GM12878 (cell line): ENCODE measurements at regions not wholly inside any gene's neighbourhood (a gene's known extent, or its start where the extent isn't known, plus 50 kb on each side); places are given as distances from the start of the nearest gene placed in this dataset.

Experiments
- ATAC-seq: fragments of 200-7000 bp; cut with Tn5 transposase; 3 replicates; pipeline ENCODE4 v1.9.1; 2020; ENCODE audit warnings: mild to moderate bottlenecking, moderate library complexity
- BruUV-seq: library from RNA; stranded (reverse); fragments of 400-500 nt; replicated peaks from 2 replicates; lab custom pipeline; 2021; lab: Mats Ljungman, UMichigan
- CTCF ChIA-PET: fragments of 300-600 bp; sonication (Branson Sonifier 250); formaldehyde crosslinking; extraction: SDS; loops from one replicate; lab custom pipeline; 2021; ENCODE audit warnings: inconsistent platforms; lab: Yijun Ruan, JAX
- POLR2A ChIA-PET: fragments of 350-600 bp; formaldehyde crosslinking; extraction: SDS; loops from one replicate; lab custom pipeline; 2021; ENCODE audit warnings: inconsistent platforms; lab: Charles Lee
- RAD21 ChIA-PET: fragments of 300-600 bp; sonication (Branson Sonifier 250); formaldehyde crosslinking; loops from one replicate; lab custom pipeline; 2023; ENCODE audit warnings: antibody characterized with exemption; ENCODE audit not compliant: unreplicated experiment; lab: Charles Lee
- SMC1A ChIA-PET: fragments of 300-600 bp; sonication (Branson Sonifier 250); formaldehyde crosslinking; loops from one replicate; lab custom pipeline; 2023; ENCODE audit not compliant: unreplicated experiment, uncharacterized antibody; lab: Charles Lee
- DNase-seq: peaks from one replicate; pipeline ENCODE4 v3.0.0-alpha.2; 2011; ENCODE audit warnings: low read depth, low spot score
- FAIRE-seq: peaks from 3 replicates; lab custom pipeline; 2011; peaks lifted over from hg19 to GRCh38; lab: Jason Lieb, UNC
- H2AFZ ChIP-seq: 2 replicates; pipeline ENCODE4 v1.6.0; 2011; ENCODE audit warnings: low read depth, low read length, control low read depth; ENCODE audit not compliant: control insufficient read depth
- H3K27ac ChIP-seq: 2 replicates; pipeline ENCODE4 v1.5.1; 2011; ENCODE audit warnings: control low read depth; ENCODE audit not compliant: control insufficient read depth, insufficient read depth
- H3K27me3 ChIP-seq, 2 experiments: replicated peaks in 1 of 2; 2 replicates each; pipeline versions ENCODE4 v1.6.0 to v1.6.1; 2011; ENCODE audit warnings: low read length in 1 of 2; ENCODE audit not compliant: control insufficient read depth in 2 of 2, insufficient read depth in 2 of 2
- H3K36me3 ChIP-seq, 2 experiments: 2 replicates each; pipeline ENCODE4 v1.5.1; 2011; ENCODE audit warnings: low read length in 1 of 2; ENCODE audit not compliant: control insufficient read depth in 2 of 2, insufficient read depth in 2 of 2
- H3K4me1 ChIP-seq: 2 replicates; pipeline ENCODE4 v1.6.1; 2011; ENCODE audit warnings: mild to moderate bottlenecking, low read length, moderate library complexity, mixed read lengths; ENCODE audit not compliant: control insufficient read depth, insufficient read depth
- H3K4me2 ChIP-seq: 2 replicates; pipeline ENCODE4 v1.6.0; 2011; ENCODE audit warnings: control low read depth; ENCODE audit not compliant: control insufficient read depth, insufficient read depth
- H3K4me3 ChIP-seq: fragments of 200-600 bp; sonication (generic); 2 replicates; pipeline ENCODE4 v1.5.1; 2016
- H3K79me2 ChIP-seq: 2 replicates; pipeline ENCODE4 v1.6.0; 2011; ENCODE audit warnings: low read length; ENCODE audit not compliant: control insufficient read depth, insufficient read depth
- H3K9ac ChIP-seq: 2 replicates; pipeline ENCODE4 v1.8.0; 2011; ENCODE audit warnings: low read length, control low read depth, mixed read lengths; ENCODE audit not compliant: control insufficient read depth, insufficient read depth
- H3K9me3 ChIP-seq: replicated peaks from 3 replicates; pipeline ENCODE4 v1.5.1; 2011; ENCODE audit warnings: mild to moderate bottlenecking, low read length; ENCODE audit not compliant: control insufficient read depth, insufficient read depth
- H4K20me1 ChIP-seq: 2 replicates; pipeline ENCODE4 v1.6.0; 2011; ENCODE audit not compliant: control insufficient read depth, insufficient read depth
- ATF2 ChIP-seq: IDR thresholded peaks from 2 replicates; pipeline ENCODE4 v1.6.1; 2012; ENCODE audit warnings: low read length, inconsistent platforms
- ATF3 ChIP-seq: IDR thresholded peaks from 2 replicates; pipeline ENCODE4 v1.6.1; 2011; ENCODE audit warnings: low read depth, mild to moderate bottlenecking, low read length, moderate library complexity, borderline replicate concordance; ENCODE audit errors: extremely low read depth
- CHD4 ChIP-seq: fragments of 200-600 bp; sonication (generic); IDR thresholded peaks from 2 replicates; pipeline ENCODE4 v1.6.1; 2016; ENCODE audit warnings: mild to moderate bottlenecking
- CREM ChIP-seq: IDR thresholded peaks from 2 replicates; pipeline ENCODE4 v1.6.1; 2014; ENCODE audit warnings: antibody characterized with exemption, low read depth
- E2F4 ChIP-seq: IDR thresholded peaks from 2 replicates; pipeline ENCODE4 v1.6.1; 2012; ENCODE audit warnings: low read depth, low read length, improper control_type of control experiment
- E4F1 ChIP-seq: fragments of 450-650 bp; IDR thresholded peaks from 2 replicates; pipeline ENCODE4 v1.6.1; 2018; ENCODE audit warnings: borderline replicate concordance, mild to moderate bottlenecking; ENCODE audit not compliant: partially characterized antibody
- EED ChIP-seq: sonication (generic); IDR thresholded peaks from 2 replicates; pipeline ENCODE4 v1.6.1; 2016; ENCODE audit warnings: antibody characterized with exemption, low read depth
- ETV6 ChIP-seq, 2 experiments: fragments of 450-650 bp in 1 of 2; IDR thresholded peaks in 1 of 2; conservative IDR thresholded peaks in 1 of 2; 2 replicates each; pipeline ENCODE4 v1.6.1; 2014; ENCODE audit warnings: antibody characterized with exemption in 1 of 2, borderline replicate concordance in 1 of 2, low read depth in 1 of 2, mild to moderate bottlenecking in 1 of 2, moderate library complexity in 1 of 2
- HDGF ChIP-seq: fragments of 450-650 bp; IDR thresholded peaks from 2 replicates; pipeline ENCODE4 v1.6.1; 2016; ENCODE audit warnings: antibody characterized with exemption
- MXI1 ChIP-seq: fragments of 150-350 bp; IDR thresholded peaks from 2 replicates; pipeline ENCODE4 v1.6.1; 2011; ENCODE audit warnings: low read depth, mild to moderate bottlenecking, inconsistent platforms, low read length, improper control_type of control experiment
- MYC ChIP-seq: IDR thresholded peaks from 2 replicates; pipeline ENCODE4 v1.6.1; 2011; ENCODE audit warnings: mild to moderate bottlenecking, low read length, moderate library complexity, inconsistent platforms; ENCODE audit not compliant: insufficient read depth, insufficient replicate concordance, insufficient read length, severe bottlenecking
- POLR2A ChIP-seq: IDR thresholded peaks from 2 replicates; pipeline ENCODE4 v1.6.1; 2011; ENCODE audit warnings: low read depth, mild to moderate bottlenecking, low read length
- POU2F2 ChIP-seq: IDR thresholded peaks from 3 replicates; pipeline ENCODE4 v1.6.1; 2011; ENCODE audit warnings: low read depth, mild to moderate bottlenecking, low read length, borderline replicate concordance
- RB1 ChIP-seq: fragments of 450-650 bp; formaldehyde crosslinking; IDR thresholded peaks from 2 replicates; pipeline ENCODE4 v1.6.1; 2017; ENCODE audit warnings: mild to moderate bottlenecking, borderline replicate concordance
- SPI1 ChIP-seq: IDR thresholded peaks from 2 replicates; pipeline ENCODE4 v1.6.1; 2011; ENCODE audit warnings: low read depth, mild to moderate bottlenecking, low read length, moderate library complexity, borderline replicate concordance; ENCODE audit not compliant: insufficient read depth
- STAT3 ChIP-seq: IDR thresholded peaks from 2 replicates; pipeline ENCODE4 v1.6.1; 2011; ENCODE audit warnings: low read depth, low read length, improper control_type of control experiment
- WGBS: methylation state at CpG from one replicate; pipeline ENCODE4 v1.1.6; 2016; ENCODE audit warnings: low lambda C conversion rate; ENCODE audit not compliant: insufficient replicate concordance, insufficient coverage; ENCODE audit errors: missing lambda C conversion rate; 5-methylcytosine and 5-hydroxymethylcytosine counted together
- in situ Hi-C: fragments of 300-500 bp; cut with MboI; formaldehyde crosslinking; loops from 9 replicates; pipeline ENCODE4 v1.14.3; 2018; ENCODE audit warnings: mixed read lengths
- intact Hi-C: fragments of 100-400 bp; cut with micrococcal nuclease; formaldehyde crosslinking; loops from one replicate; pipeline ENCODE4 v1.14.2; 2022; ENCODE audit not compliant: unreplicated experiment

- POLR2A ChIA-PET, result interaction anchor here (0.6 kb wide), 1 partner anchor 1459 kb away, joined by 4 read pairs; no protein-coding TSS in a partner anchor
- intact Hi-C loops, result no loop called here
- Histone ChIP-seq H3K36me3 (no peaks in the 10 kb centered on the region), H3K27me3 (no peaks in the 10 kb centered on the region), H3K4me3 (no peak overlapping the region), H3K79me2 (no peaks in the 10 kb centered on the region), H3K9me3 (no peaks in the 10 kb centered on the region), H2AFZ (no peak overlapping the region), H4K20me1 (no peaks in the 10 kb centered on the region), H3K27ac (no peak overlapping the region), H3K4me1 (no peaks in the 10 kb centered on the region), H3K9ac (no peak overlapping the region), H3K4me2 (no peak overlapping the region)
- no TSS peak for BruUV-seq
- no peak for FAIRE-seq
- RAD21 ChIA-PET, result no interaction called here
- 0% methylated on average over 2 of the region's 2 CpGs for WGBS
- CTCF ChIA-PET, result interaction anchor here (0.6 to 1.1 kb wide), 2 partner anchors 28 to 107 kb away, joined by 3 read pairs; no protein-coding TSS in a partner anchor
- no peak for DNase-seq
- no peak for ATAC-seq
- in situ Hi-C loops, result no loop called here
- SMC1A ChIA-PET, result interaction anchor here (2.9 kb wide), 1 partner anchor 135 kb away, joined by 10 read pairs; no protein-coding TSS in a partner anchor
- no peak for TF ChIP-seq SPI1
- TF ChIP-seq ATF3, result no peak
- no peak for TF ChIP-seq CREM
- TF ChIP-seq CHD4, result no peak
- TF ChIP-seq MYC, result no peak
- no peak for TF ChIP-seq E4F1
- no peak for TF ChIP-seq POU2F2
- TF ChIP-seq HDGF, result no peak
- TF ChIP-seq ATF2, result no peak
- no peak for TF ChIP-seq STAT3
- TF ChIP-seq EED, result no peak
- no peak for TF ChIP-seq RB1
- TF ChIP-seq ETV6 (conservative IDR thresholded peaks at IDR 0.05 in 1 of 2, IDR thresholded peaks at IDR 0.05 in 1 of 2; ENCODE audit: borderline replicate concordance in 1 of 2, low read depth in 1 of 2), result no peak
- no peak for TF ChIP-seq MXI1
- no peak for TF ChIP-seq POLR2A
- no peak for TF ChIP-seq E2F4
Observed at GRCh38 chr13:103324641-103325040, 258.4 kb upstream of the SLC10A2 start.
